Type B pancreatic cell (in vitro differentiated cells): ENCODE measurements at regions not wholly inside any gene's neighbourhood (a gene's known extent, or its start where the extent isn't known, plus 50 kb on each side); places are given as distances from the start of the nearest gene placed in this dataset.
"Not testable (repeated sequence)": the region's sequence is repeated elsewhere in the genome, so short reads cannot be mapped to it uniquely, and the experiment has no call there.

Source experiments
- DNase-seq: peaks from one replicate; pipeline ENCODE4 v3.0.0; 2021; ENCODE audit warnings: mixed read lengths; ENCODE audit not compliant: unreplicated experiment; ENCODE audit errors: extremely low spot score
- H3K27ac Mint-ChIP-seq: 2 replicates; pipeline ENCODE4 v1.8.0; 2021; ENCODE audit warnings: mild to moderate bottlenecking, mixed read lengths
- H3K27me3 Mint-ChIP-seq: 2 replicates; pipeline ENCODE4 v1.8.0; 2021; ENCODE audit warnings: mixed read lengths
- H3K36me3 Mint-ChIP-seq: 2 replicates; pipeline ENCODE4 v1.8.0; 2021; ENCODE audit warnings: mixed read lengths
- H3K4me1 Mint-ChIP-seq: one replicate; pipeline ENCODE4 v1.8.0; 2021; ENCODE audit warnings: mixed read lengths; ENCODE audit not compliant: unreplicated experiment
- H3K4me3 Mint-ChIP-seq: 2 replicates; pipeline ENCODE4 v1.8.0; 2021; ENCODE audit warnings: mild to moderate bottlenecking, mixed read lengths
- H3K9me3 Mint-ChIP-seq: 2 replicates; pipeline ENCODE4 v1.8.0; 2021; ENCODE audit warnings: mixed read lengths
- TF ChIP-seq, protein P1 (sequence below): fragments of 200-600 bp; sonication (generic); conservative IDR thresholded peaks from 2 replicates; pipeline ENCODE4 v1.5.0; 2021; ENCODE audit warnings: antibody characterized with exemption, mild to moderate bottlenecking

DNA sequence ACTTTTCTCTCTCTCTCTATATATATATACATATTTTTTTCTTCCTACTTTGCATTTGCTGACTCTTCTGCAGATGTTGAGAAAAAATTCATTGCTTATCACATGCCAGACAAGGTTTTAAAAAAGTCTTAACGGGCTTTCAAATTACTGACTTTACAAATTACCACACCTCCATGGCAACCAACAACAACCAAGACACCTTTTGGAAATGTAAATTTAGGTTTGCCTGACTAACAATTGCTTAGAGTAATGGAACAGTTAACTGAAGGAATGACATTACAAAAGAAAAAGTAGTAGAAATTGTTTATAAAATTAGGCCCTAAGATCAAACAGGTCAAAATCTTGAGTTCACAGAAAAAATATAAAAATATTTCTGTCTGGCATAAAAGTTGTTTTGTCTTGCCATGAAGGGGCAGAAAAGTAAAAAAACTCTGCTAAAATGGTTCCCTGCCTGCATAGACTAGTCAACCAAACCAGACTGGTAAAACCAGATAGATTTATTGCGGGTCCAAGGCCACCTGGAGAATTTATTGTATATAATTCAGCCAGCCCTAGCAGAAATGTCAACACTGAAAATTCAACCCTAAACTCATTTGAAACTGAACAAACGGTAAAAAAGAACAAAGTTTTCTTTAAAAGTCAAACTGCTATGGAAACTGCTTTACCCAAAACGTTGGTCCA is 92.8 kb upstream of the FRMD1 start:
- Mint-ChIP-seq H3K36me3 (no peaks in the 10 kb centered on the region), H3K9me3 (no peaks in the 10 kb centered on the region), H3K27me3 (no peaks in the 10 kb centered on the region), H3K4me3 (no peak overlapping the region), H3K27ac (peak overlapping the region; percentile 22), H3K4me1 (peaks cover 20% of the 10 kb centered on the region)
- no peak for DNase-seq
- TF ChIP-seq, protein P1, sequence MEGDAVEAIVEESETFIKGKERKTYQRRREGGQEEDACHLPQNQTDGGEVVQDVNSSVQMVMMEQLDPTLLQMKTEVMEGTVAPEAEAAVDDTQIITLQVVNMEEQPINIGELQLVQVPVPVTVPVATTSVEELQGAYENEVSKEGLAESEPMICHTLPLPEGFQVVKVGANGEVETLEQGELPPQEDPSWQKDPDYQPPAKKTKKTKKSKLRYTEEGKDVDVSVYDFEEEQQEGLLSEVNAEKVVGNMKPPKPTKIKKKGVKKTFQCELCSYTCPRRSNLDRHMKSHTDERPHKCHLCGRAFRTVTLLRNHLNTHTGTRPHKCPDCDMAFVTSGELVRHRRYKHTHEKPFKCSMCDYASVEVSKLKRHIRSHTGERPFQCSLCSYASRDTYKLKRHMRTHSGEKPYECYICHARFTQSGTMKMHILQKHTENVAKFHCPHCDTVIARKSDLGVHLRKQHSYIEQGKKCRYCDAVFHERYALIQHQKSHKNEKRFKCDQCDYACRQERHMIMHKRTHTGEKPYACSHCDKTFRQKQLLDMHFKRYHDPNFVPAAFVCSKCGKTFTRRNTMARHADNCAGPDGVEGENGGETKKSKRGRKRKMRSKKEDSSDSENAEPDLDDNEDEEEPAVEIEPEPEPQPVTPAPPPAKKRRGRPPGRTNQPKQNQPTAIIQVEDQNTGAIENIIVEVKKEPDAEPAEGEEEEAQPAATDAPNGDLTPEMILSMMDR: no peak

DNA sequence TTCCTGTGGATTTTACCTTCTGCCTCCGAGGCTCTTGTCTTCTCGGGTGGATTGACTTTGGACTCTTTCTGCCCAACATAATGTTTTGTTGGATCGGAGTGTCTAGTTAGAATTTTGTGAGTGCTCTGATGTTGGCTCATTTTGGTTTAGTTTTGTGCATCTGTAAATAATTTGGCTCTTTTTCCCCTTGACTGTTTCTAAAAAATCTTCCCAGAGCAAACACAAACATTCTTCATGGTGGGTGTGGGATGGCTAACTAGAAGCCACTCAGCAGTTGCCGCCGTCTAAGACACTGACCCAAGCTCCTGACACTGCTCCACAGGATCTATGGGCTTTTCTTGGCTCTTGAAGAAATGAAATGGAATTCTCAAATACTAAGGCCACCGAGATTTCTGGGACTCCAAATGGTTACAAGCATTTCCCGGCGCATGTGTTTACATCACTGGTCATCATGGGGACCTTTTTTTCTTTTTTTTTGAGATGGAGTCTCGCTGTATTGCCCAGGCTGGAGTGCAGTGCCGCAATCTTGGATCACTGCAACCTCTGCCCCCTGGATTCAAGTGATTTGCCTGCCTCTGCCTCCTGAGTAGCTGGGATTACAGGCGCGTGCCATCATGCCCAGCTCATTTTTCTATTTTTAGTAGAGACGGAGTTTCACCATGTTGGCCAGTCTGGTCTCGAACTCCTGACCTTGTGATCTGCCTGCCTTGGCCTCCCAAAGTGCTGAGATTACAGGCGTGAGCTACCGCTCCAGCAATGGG is 92.0 kb upstream of the FRMD1 start:
- no peaks in the 10 kb centered on the region for H3K9me3 Mint-ChIP-seq
- H3K27ac Mint-ChIP-seq: peak overlapping the region; percentile 22
- TF ChIP-seq, protein P1: no peak
- H3K27me3 Mint-ChIP-seq: no peaks in the 10 kb centered on the region
- H3K36me3 Mint-ChIP-seq: no peaks in the 10 kb centered on the region
- H3K4me1 Mint-ChIP-seq: peaks cover 20% of the 10 kb centered on the region
- peak; percentile 6 for DNase-seq
- H3K4me3 Mint-ChIP-seq: no peak overlapping the region

DNA sequence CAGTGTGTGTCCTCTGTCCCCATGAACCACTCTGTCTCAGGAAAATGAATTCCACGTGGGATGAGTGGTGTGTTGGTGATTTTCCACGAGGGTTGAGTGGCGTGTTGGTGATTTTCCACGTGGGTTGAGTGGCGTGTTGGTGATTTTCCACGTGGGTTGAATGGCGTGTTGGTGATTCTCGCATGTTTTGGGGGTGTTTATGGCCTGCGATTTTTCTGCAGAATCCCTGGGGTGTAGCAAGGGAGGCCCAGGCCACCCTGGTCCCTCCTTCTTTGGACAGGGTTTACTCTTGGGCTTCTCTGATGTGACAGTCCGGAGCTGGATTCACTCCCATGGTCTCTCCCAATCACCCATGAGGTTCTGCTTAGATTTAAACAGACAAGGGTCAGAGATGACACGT is 90.6 kb upstream of the FRMD1 start:
- Mint-ChIP-seq H3K9me3 (no peaks in the 10 kb centered on the region), H3K36me3 (no peaks in the 10 kb centered on the region), H3K4me3 (no peak overlapping the region), H3K4me1 (peaks cover 18% of the 10 kb centered on the region), H3K27ac (no peak overlapping the region), H3K27me3 (no peaks in the 10 kb centered on the region)
- TF ChIP-seq, protein P1: no peak
- DNase-seq: peak; percentile 52

DNA sequence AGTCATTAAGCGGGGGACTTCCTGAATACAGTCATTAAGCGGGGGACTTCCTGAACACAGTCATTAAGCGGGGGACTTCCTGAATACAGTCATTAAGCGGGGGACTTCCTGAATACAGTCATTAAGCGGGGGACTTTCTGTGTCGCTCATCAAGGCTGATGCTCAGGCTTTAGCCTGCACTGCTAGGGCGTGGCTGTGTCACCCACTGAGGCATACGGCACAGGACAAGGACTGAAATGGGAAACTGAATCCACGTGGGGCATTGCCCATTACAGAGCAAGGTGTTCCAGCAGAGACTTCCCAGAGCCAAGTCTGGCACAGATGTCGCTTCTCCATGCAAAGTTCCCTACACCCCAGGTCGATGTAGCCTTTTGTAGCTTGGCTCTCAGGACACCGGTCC is 89.9 kb upstream of the FRMD1 start:
- H3K36me3 Mint-ChIP-seq, H3K9me3 Mint-ChIP-seq, H3K27ac Mint-ChIP-seq, H3K4me3 Mint-ChIP-seq, H3K27me3 Mint-ChIP-seq: not testable (repeated sequence)
- peak; percentile 36 for DNase-seq
- peaks cover 11% of the 10 kb centered on the region for H3K4me1 Mint-ChIP-seq

DNA sequence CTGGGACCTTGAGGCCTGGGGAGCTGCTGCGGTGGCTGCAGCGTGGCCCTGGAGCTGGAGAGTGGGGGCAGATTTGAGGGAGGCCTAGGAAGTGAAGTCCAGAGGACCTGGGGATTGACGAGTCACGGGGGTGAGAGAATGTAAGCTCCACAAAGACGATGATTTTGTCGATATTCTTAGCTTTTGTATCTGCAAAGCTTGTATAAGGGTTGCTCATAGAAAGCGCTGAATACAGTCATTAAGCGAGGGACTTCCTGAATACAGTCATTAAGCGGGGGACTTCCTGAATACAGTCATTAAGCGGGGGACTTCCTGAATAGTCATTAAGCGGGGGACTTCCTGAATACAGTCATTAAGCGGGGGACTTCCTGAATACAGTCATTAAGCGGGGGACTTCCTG is 89.3 kb upstream of the FRMD1 start:
- H3K27ac Mint-ChIP-seq, H3K27me3 Mint-ChIP-seq, H3K9me3 Mint-ChIP-seq, H3K4me3 Mint-ChIP-seq, H3K36me3 Mint-ChIP-seq: not testable (repeated sequence)
- H3K4me1 Mint-ChIP-seq: peaks cover 12% of the 10 kb centered on the region
- DNase-seq: peak; percentile 47

DNA sequence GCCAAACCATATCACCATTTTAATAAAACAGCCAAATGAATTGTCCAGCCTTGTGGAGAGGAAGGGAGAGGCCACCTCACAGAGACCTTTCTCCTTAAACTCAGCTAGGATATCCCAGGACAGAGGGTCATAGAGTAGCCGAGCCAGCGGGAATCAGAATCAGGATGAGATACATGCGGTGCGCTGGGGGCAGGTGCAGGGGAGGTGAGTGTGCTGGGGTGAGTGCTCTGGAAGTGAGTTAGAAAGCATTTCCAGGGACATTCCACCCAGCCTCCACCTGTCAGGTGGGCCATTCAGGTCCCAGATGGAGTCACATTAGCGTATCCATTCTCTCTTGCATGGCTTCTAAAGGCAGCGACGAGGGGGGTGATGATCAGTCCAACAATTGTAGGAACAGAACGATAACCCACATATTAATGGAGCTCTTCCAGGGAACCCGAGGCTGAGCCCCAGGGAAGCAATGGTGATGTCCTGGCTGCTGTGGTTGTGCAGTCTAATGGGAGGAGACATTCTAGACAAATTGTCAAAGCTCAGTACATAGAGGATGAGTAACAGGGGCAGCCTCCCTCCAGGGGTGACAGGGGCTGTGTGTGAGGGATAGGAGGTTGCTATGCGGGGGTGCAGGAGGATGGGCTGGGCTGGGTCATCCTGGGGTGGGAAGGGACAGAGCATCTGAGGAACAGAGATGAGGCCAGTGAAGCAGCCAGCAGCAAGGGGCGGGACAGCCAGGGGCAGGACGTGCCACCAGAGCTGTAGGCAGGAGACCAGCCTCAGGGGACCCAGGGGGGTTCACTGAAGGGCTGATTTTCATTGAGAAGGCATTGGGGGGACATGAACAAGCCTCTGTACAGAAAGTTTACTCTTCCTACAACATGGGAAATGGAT is 88.7 kb upstream of the FRMD1 start:
- TF ChIP-seq, protein P1: no peak
- Mint-ChIP-seq H3K9me3 (no peaks in the 10 kb centered on the region), H3K27me3 (no peaks in the 10 kb centered on the region), H3K4me3 (no peak overlapping the region), H3K36me3 (no peaks in the 10 kb centered on the region), H3K4me1 (peaks cover 16% of the 10 kb centered on the region), H3K27ac (no peak overlapping the region)
- DNase-seq: peak; percentile 65
